IPS-20b (cell line): ENCODE measurements at regions not wholly inside any gene's neighbourhood (a gene's known extent, or its start where the extent isn't known, plus 50 kb on each side); places are given as distances from the start of the nearest gene placed in this dataset.

Source experiments
- H3K27ac ChIP-seq: one replicate; pipeline ENCODE4 v1.5.1; 2013; ENCODE audit warnings: low read length
- H3K27me3 ChIP-seq: 2 replicates; pipeline ENCODE4 v1.6.1; 2013; ENCODE audit warnings: mild to moderate bottlenecking, low read length, inconsistent platforms; ENCODE audit not compliant: insufficient read depth
- H3K36me3 ChIP-seq: 2 replicates; pipeline ENCODE4 v1.6.1; 2013; ENCODE audit warnings: low read depth, mild to moderate bottlenecking, inconsistent platforms, low read length, moderate library complexity; ENCODE audit not compliant: insufficient read depth
- H3K4me1 ChIP-seq: 2 replicates; pipeline ENCODE4 v1.6.1; 2013; ENCODE audit warnings: mild to moderate bottlenecking, control low read depth, inconsistent platforms, low read length, moderate library complexity; ENCODE audit not compliant: insufficient read depth
- H3K4me3 ChIP-seq: 2 replicates; pipeline ENCODE4 v1.5.1; 2013; ENCODE audit warnings: mild to moderate bottlenecking, low read length, inconsistent platforms
- H3K9ac ChIP-seq: 2 replicates; pipeline ENCODE4 v1.6.1; 2013; ENCODE audit warnings: low read depth, mild to moderate bottlenecking, inconsistent platforms, low read length, moderate library complexity
- H3K9me3 ChIP-seq: 2 replicates; pipeline ENCODE4 v1.6.1; 2013; ENCODE audit warnings: mild to moderate bottlenecking, low read depth, low read length, inconsistent platforms; ENCODE audit not compliant: insufficient read depth

- Histone ChIP-seq H3K27ac (no peak overlapping the region), H3K9ac (no peak overlapping the region), H3K4me3 (no peak overlapping the region), H3K4me1 (no peaks in the 10 kb centered on the region), H3K36me3 (no peaks in the 10 kb centered on the region), H3K27me3 (no peaks in the 10 kb centered on the region), H3K9me3 (peaks cover 25% of the 10 kb centered on the region)
Measured at GRCh38 chr4:135770505-135770904, 1568.9 kb upstream of the PABPC4L start.

- Histone ChIP-seq H3K27me3 (no peaks in the 10 kb centered on the region), H3K27ac (no peak overlapping the region), H3K4me1 (peaks cover 8% of the 10 kb centered on the region), H3K36me3 (no peaks in the 10 kb centered on the region), H3K9ac (no peak overlapping the region), H3K4me3 (no peak overlapping the region), H3K9me3 (no peaks in the 10 kb centered on the region)
Measured at GRCh38 chr4:135744928-135745327, 1543.3 kb upstream of the PABPC4L start.

- no peaks in the 10 kb centered on the region for H3K27me3 ChIP-seq
Measured at GRCh38 chr4:135741583-135741982, 1540.0 kb upstream of the PABPC4L start.

GRCh38 chr4:135739354-135739753 lies 1537.8 kb upstream of the PABPC4L start:
- H3K27me3 ChIP-seq: no peaks in the 10 kb centered on the region
- H3K9me3 ChIP-seq: no peaks in the 10 kb centered on the region
- H3K27ac ChIP-seq: no peak overlapping the region
- no peaks in the 10 kb centered on the region for H3K36me3 ChIP-seq
- H3K9ac ChIP-seq: no peak overlapping the region
- peaks cover 8% of the 10 kb centered on the region for H3K4me1 ChIP-seq
- no peak overlapping the region for H3K4me3 ChIP-seq

More at GRCh38 chr4:135741583-135741982, 1540.0 kb upstream of the PABPC4L start:
- peaks cover 8% of the 10 kb centered on the region for H3K4me1 ChIP-seq
- no peak overlapping the region for H3K9ac ChIP-seq
- H3K4me3 ChIP-seq: no peak overlapping the region; the same call in 1 of the 2 replicates
- no peaks in the 10 kb centered on the region for H3K36me3 ChIP-seq
- no peak overlapping the region for H3K27ac ChIP-seq
- H3K9me3 ChIP-seq: no peaks in the 10 kb centered on the region

GRCh38 chr4:135735512-135735911 lies 1533.9 kb upstream of the PABPC4L start:
- H3K36me3 ChIP-seq: no peaks in the 10 kb centered on the region
- no peak overlapping the region for H3K4me3 ChIP-seq
- H3K9me3 ChIP-seq: no peaks in the 10 kb centered on the region
- H3K27ac ChIP-seq: no peak overlapping the region
- H3K4me1 ChIP-seq: no peaks in the 10 kb centered on the region
- H3K27me3 ChIP-seq: no peaks in the 10 kb centered on the region
- no peak overlapping the region for H3K9ac ChIP-seq

GRCh38 chr4:135732448-135732847 lies 1530.9 kb upstream of the PABPC4L start:
- no peaks in the 10 kb centered on the region for H3K36me3 ChIP-seq
- H3K4me1 ChIP-seq: no peaks in the 10 kb centered on the region
- no peak overlapping the region for H3K27ac ChIP-seq
- H3K4me3 ChIP-seq: no peak overlapping the region
- no peak overlapping the region for H3K9ac ChIP-seq
- no peaks in the 10 kb centered on the region for H3K9me3 ChIP-seq
- no peaks in the 10 kb centered on the region for H3K27me3 ChIP-seq

GRCh38 chr4:135731682-135732081 lies 1530.1 kb upstream of the PABPC4L start:
- H3K27ac ChIP-seq: no peak overlapping the region
- H3K9me3 ChIP-seq: no peaks in the 10 kb centered on the region
- no peak overlapping the region for H3K4me3 ChIP-seq
- no peaks in the 10 kb centered on the region for H3K27me3 ChIP-seq
- H3K36me3 ChIP-seq: no peaks in the 10 kb centered on the region
- no peaks in the 10 kb centered on the region for H3K4me1 ChIP-seq
- no peak overlapping the region for H3K9ac ChIP-seq

GRCh38 chr4:135724421-135724820 lies 1522.8 kb upstream of the PABPC4L start:
- no peak overlapping the region for H3K9ac ChIP-seq
- H3K27ac ChIP-seq: no peak overlapping the region
- H3K27me3 ChIP-seq: no peaks in the 10 kb centered on the region
- H3K36me3 ChIP-seq: no peaks in the 10 kb centered on the region
- no peak overlapping the region for H3K4me3 ChIP-seq
- H3K9me3 ChIP-seq: no peaks in the 10 kb centered on the region
- no peaks in the 10 kb centered on the region for H3K4me1 ChIP-seq

GRCh38 chr4:135718019-135718418 lies 1516.4 kb upstream of the PABPC4L start:
- no peaks in the 10 kb centered on the region for H3K9me3 ChIP-seq
- H3K27ac ChIP-seq: no peak overlapping the region
- no peak overlapping the region for H3K9ac ChIP-seq
- no peaks in the 10 kb centered on the region for H3K4me1 ChIP-seq
- no peaks in the 10 kb centered on the region for H3K27me3 ChIP-seq
- H3K4me3 ChIP-seq: no peak overlapping the region
- H3K36me3 ChIP-seq: no peaks in the 10 kb centered on the region

GRCh38 chr4:135705343-135705742 lies 1503.8 kb upstream of the PABPC4L start:
- no peaks in the 10 kb centered on the region for H3K36me3 ChIP-seq
- H3K27me3 ChIP-seq: no peaks in the 10 kb centered on the region
- no peaks in the 10 kb centered on the region for H3K9me3 ChIP-seq
- no peak overlapping the region for H3K9ac ChIP-seq
- H3K27ac ChIP-seq: no peak overlapping the region
- H3K4me3 ChIP-seq: no peak overlapping the region
- H3K4me1 ChIP-seq: no peaks in the 10 kb centered on the region

- Histone ChIP-seq H3K9me3 (no peaks in the 10 kb centered on the region), H3K27me3 (no peaks in the 10 kb centered on the region), H3K4me1 (no peaks in the 10 kb centered on the region), H3K4me3 (no peak overlapping the region), H3K9ac (no peak overlapping the region), H3K36me3 (no peaks in the 10 kb centered on the region), H3K27ac (no peak overlapping the region)
Measured at GRCh38 chr4:135694066-135694465, 1492.5 kb upstream of the PABPC4L start.

GRCh38 chr4:135684001-135684400 lies 1482.4 kb upstream of the PABPC4L start:
- H3K27ac ChIP-seq: no peak overlapping the region
- no peaks in the 10 kb centered on the region for H3K9me3 ChIP-seq
- no peak overlapping the region for H3K4me3 ChIP-seq
- H3K27me3 ChIP-seq: no peaks in the 10 kb centered on the region
- H3K36me3 ChIP-seq: no peaks in the 10 kb centered on the region
- no peaks in the 10 kb centered on the region for H3K4me1 ChIP-seq
- H3K9ac ChIP-seq: no peak overlapping the region

- Histone ChIP-seq H3K27ac (no peak overlapping the region), H3K27me3 (no peaks in the 10 kb centered on the region), H3K4me3 (no peak overlapping the region), H3K9me3 (no peaks in the 10 kb centered on the region), H3K9ac (no peak overlapping the region), H3K36me3 (no peaks in the 10 kb centered on the region), H3K4me1 (no peaks in the 10 kb centered on the region)
Measured at GRCh38 chr4:135672202-135672601, 1470.6 kb upstream of the PABPC4L start.
